KMS-11 (cell line): ENCODE measurements at regions not wholly inside any gene's neighbourhood (a gene's known extent, or its start where the extent isn't known, plus 50 kb on each side); places are given as distances from the start of the nearest gene placed in this dataset.

Source experiments
- H2AFZ ChIP-seq: fragments of 200-600 bp; sonication (generic); 2 replicates; pipeline ENCODE4 v1.6.1; 2016; ENCODE audit warnings: antibody characterized with exemption, mixed run types, low read depth
- H3K27ac ChIP-seq: fragments of 200-600 bp; sonication (generic); 2 replicates; pipeline ENCODE4 v1.6.1; 2016; ENCODE audit warnings: mild to moderate bottlenecking, mixed run types
- H3K27me3 ChIP-seq: fragments of 200-600 bp; sonication (generic); 2 replicates; pipeline ENCODE4 v1.6.1; 2017; ENCODE audit warnings: mild to moderate bottlenecking, low read depth, mixed run types, moderate library complexity; ENCODE audit not compliant: insufficient read depth
- H3K36me3 ChIP-seq: fragments of 200-600 bp; sonication (generic); 2 replicates; pipeline ENCODE4 v1.6.1; 2017; ENCODE audit warnings: mild to moderate bottlenecking, mixed run types; ENCODE audit not compliant: insufficient read depth
- H3K4me1 ChIP-seq: fragments of 200-600 bp; sonication (generic); 2 replicates; pipeline ENCODE4 v1.6.1; 2016; ENCODE audit warnings: mild to moderate bottlenecking, low read depth, mixed run types; ENCODE audit not compliant: poor library complexity, severe bottlenecking
- H3K4me2 ChIP-seq: fragments of 200-600 bp; sonication (generic); 2 replicates; pipeline ENCODE4 v1.7.0; 2016; ENCODE audit warnings: mild to moderate bottlenecking, mixed run types
- H3K4me3 ChIP-seq: fragments of 200-600 bp; sonication (generic); IDR thresholded peaks from 2 replicates; pipeline ENCODE4 v1.6.1; 2017; ENCODE audit warnings: low read depth, low read length, mixed read lengths; ENCODE audit not compliant: insufficient read depth
- H3K79me2 ChIP-seq: fragments of 200-600 bp; sonication (generic); 2 replicates; pipeline ENCODE4 v1.6.1; 2016; ENCODE audit warnings: low read depth, mixed run types; ENCODE audit not compliant: insufficient read depth
- H3K9ac ChIP-seq: fragments of 200-600 bp; sonication (generic); 2 replicates; pipeline ENCODE4 v1.6.1; 2016; ENCODE audit warnings: mild to moderate bottlenecking, mixed run types
- H4K20me1 ChIP-seq: fragments of 200-600 bp; sonication (generic); 2 replicates; pipeline ENCODE4 v1.6.1; 2016; ENCODE audit warnings: mild to moderate bottlenecking, mixed run types; ENCODE audit not compliant: insufficient read depth
- TF ChIP-seq, protein P1 (sequence below): fragments of 200-600 bp; sonication (generic); conservative IDR thresholded peaks from 2 replicates; pipeline ENCODE4 v1.6.1; 2017; ENCODE audit warnings: low read depth, mild to moderate bottlenecking, antibody characterized with exemption, low read length, moderate library complexity, mixed read lengths

DNA sequence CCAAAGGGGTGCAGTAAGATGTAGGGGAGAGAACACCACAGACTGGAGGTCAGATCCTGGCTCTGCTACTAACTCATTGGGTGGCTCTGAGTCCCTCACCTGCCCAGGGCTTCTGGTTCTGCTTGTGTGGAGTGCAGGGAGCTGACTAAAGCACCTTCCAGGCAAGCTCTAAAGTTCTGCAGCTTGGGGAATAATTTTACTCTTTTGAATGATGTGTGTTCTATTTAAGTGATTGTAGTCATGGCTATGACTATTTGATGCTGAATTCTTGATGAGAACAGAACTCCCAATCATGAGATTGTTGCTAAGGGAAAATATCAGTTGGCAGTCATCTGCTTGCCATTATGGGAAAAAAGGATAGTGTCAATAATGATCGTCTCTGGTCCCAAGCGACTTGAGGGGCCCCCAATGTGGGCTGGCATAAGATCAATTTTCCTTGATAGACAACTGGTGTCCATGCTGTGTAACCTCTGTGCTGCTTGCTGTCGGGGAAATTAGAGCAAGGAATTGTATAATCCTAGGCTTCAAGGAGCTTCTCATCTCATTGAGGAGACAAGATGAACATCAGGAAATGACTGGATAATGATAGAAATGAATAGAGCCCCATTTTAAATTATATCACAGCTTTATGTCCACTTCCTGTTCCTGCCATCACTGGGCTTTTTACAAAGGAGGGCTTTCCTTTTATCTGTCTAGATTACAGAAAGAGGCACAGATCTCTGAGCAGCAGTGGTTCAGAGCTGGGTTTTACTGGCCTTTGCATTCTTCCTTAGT, 131.7 kb downstream of the SLC4A3 start:
- Histone ChIP-seq H4K20me1 (no peaks in the 10 kb centered on the region), H3K36me3 (no peaks in the 10 kb centered on the region), H3K4me1 (no peaks in the 10 kb centered on the region), H3K27me3 (no peaks in the 10 kb centered on the region), H3K4me3 (no peak overlapping the region), H3K4me2 (no peak overlapping the region), H3K27ac (no peak overlapping the region), H3K79me2 (no peaks in the 10 kb centered on the region), H3K9ac (no peak overlapping the region), H2AFZ (no peak overlapping the region)
- TF ChIP-seq, protein P1, sequence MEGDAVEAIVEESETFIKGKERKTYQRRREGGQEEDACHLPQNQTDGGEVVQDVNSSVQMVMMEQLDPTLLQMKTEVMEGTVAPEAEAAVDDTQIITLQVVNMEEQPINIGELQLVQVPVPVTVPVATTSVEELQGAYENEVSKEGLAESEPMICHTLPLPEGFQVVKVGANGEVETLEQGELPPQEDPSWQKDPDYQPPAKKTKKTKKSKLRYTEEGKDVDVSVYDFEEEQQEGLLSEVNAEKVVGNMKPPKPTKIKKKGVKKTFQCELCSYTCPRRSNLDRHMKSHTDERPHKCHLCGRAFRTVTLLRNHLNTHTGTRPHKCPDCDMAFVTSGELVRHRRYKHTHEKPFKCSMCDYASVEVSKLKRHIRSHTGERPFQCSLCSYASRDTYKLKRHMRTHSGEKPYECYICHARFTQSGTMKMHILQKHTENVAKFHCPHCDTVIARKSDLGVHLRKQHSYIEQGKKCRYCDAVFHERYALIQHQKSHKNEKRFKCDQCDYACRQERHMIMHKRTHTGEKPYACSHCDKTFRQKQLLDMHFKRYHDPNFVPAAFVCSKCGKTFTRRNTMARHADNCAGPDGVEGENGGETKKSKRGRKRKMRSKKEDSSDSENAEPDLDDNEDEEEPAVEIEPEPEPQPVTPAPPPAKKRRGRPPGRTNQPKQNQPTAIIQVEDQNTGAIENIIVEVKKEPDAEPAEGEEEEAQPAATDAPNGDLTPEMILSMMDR: no peak

DNA sequence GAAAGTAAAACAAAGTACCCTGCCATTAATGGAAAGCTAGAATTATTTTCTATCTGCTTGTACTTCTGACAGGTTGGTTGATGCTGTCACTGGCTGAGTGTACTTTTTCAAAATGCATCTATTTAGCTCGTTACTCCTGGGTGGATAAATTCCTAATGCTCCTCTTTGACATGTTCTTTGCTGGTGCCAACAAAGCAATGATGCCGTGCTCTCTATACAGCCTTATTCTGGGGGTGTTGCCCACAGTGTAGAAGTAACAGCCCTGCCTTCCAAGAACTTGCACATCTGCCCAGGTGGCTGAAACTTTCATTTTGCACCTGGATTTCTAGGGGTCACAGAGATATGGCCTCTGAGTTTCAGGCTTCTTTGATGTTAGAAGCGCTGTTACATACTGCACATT, 132.4 kb downstream of the SLC4A3 start:
- Histone ChIP-seq H3K27ac (no peak overlapping the region), H2AFZ (no peak overlapping the region), H3K4me1 (no peaks in the 10 kb centered on the region), H3K36me3 (no peaks in the 10 kb centered on the region), H3K9ac (no peak overlapping the region), H3K4me3 (no peak overlapping the region), H3K4me2 (no peak overlapping the region), H3K27me3 (no peaks in the 10 kb centered on the region), H4K20me1 (no peaks in the 10 kb centered on the region), H3K79me2 (no peaks in the 10 kb centered on the region)
- TF ChIP-seq, protein P1: no peak

DNA sequence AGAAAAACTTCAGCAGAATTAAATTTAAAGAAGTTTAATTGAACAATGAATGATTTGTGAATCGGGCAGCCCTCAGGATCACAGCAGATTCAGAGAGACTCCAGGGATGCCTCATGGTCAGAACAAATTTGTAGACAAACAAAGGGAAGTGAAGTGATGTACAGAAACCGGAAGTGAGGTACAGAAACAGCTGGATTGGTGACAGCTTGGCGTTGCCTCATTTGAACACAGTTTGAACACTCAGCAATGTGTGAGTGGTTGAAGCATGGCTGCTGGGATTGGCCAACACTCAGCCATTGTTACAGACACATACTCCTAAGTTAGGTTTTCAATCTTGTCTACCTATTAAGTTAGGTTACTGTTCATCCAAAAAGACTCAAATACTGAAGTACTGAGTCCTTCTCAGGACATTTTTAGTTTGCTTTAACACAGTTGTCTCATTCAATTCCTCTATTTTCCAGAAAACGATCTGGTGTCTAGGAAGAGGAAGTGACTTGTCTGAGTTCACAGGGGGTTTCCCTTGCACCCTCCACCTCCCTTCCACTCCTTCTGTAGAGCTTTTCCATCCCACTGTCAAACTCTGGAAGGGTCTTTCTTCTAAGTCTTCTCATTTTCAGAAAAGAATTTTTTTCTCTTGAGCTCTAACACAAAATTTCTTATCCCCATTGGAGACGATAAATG, 137.9 kb downstream of the SLC4A3 start:
- H3K4me3 ChIP-seq: no peak overlapping the region
- H3K27ac ChIP-seq: no peak overlapping the region
- TF ChIP-seq, protein P1: no peak
- H3K4me1 ChIP-seq: no peaks in the 10 kb centered on the region
- no peaks in the 10 kb centered on the region for H3K27me3 ChIP-seq
- no peak overlapping the region for H2AFZ ChIP-seq
- H3K79me2 ChIP-seq: no peaks in the 10 kb centered on the region
- H3K4me2 ChIP-seq: no peak overlapping the region
- no peaks in the 10 kb centered on the region for H3K36me3 ChIP-seq
- no peaks in the 10 kb centered on the region for H4K20me1 ChIP-seq
- no peak overlapping the region for H3K9ac ChIP-seq

DNA sequence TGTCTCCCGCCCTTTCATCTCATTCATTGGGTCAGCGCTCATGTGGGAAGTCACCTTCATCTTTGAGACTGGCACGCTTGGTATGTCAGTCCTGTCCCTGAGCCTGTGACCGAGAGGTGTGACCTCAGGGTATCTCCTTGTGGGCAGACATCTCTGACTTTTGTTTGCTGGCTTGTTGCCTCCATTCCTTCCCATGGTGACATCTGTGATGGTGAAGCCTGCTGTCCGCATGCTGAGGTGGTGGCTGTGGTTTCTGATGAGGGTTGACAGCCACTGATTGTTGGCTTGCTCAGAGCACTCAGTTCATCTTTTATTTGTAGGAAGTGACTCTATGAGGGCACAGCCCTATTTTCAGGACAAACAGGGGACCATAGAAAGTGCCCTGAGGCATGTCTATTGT, 139.2 kb downstream of the SLC4A3 start:
- no peaks in the 10 kb centered on the region for H3K4me1 ChIP-seq

More for the DNA sequence above, 139.2 kb downstream of the SLC4A3 start:
- H3K27me3 ChIP-seq: no peaks in the 10 kb centered on the region
- H3K36me3 ChIP-seq: no peaks in the 10 kb centered on the region
- TF ChIP-seq, protein P1: no peak
- H3K79me2 ChIP-seq: no peaks in the 10 kb centered on the region
- H2AFZ ChIP-seq: no peak overlapping the region
- H3K9ac ChIP-seq: no peak overlapping the region
- H3K4me2 ChIP-seq: no peak overlapping the region
- H3K27ac ChIP-seq: no peak overlapping the region
- no peak overlapping the region for H3K4me3 ChIP-seq
- no peaks in the 10 kb centered on the region for H4K20me1 ChIP-seq
